K562 (cell line): ENCODE measurements at regions not wholly inside any gene's neighbourhood (a gene's known extent, or its start where the extent isn't known, plus 50 kb on each side); places are given as distances from the start of the nearest gene placed in this dataset.

Experiments
- CHD7 ChIP-seq: fragments of 200-600 bp; sonication (generic); IDR thresholded peaks from one replicate; pipeline ENCODE4 v1.6.1; 2012; ENCODE audit warnings: mild to moderate bottlenecking, low read depth, low read length, inconsistent platforms
- CLOCK ChIP-seq: fragments of 250-450 bp; sonication (Bioruptor Pico); IDR thresholded peaks from 2 replicates; pipeline ENCODE4 v1.4.0; 2020; ENCODE audit warnings: mild to moderate bottlenecking, moderate library complexity, borderline replicate concordance
- CTBP1 ChIP-seq: fragments of 450-650 bp; IDR thresholded peaks from 2 replicates; pipeline ENCODE4 v1.6.1; 2016; ENCODE audit warnings: borderline replicate concordance
- DEAF1 ChIP-seq: fragments of 450-650 bp; formaldehyde crosslinking; IDR thresholded peaks from 2 replicates; pipeline ENCODE4 v1.4.0; 2020; ENCODE audit warnings: mild to moderate bottlenecking, moderate library complexity
- ELF2 ChIP-seq: fragments of 250-450 bp; sonication (Bioruptor Pico); IDR thresholded peaks from 2 replicates; pipeline ENCODE4 v1.5.0; 2021; ENCODE audit warnings: mild to moderate bottlenecking
- HSF4 ChIP-seq: fragments of 250-450 bp; sonication (Bioruptor Pico); IDR thresholded peaks from 2 replicates; pipeline ENCODE4 v2.1.2; 2022; ENCODE audit warnings: mild to moderate bottlenecking, moderate library complexity, borderline replicate concordance
- MTA1 ChIP-seq: fragments of 450-650 bp; IDR thresholded peaks from 2 replicates; pipeline ENCODE4 v1.6.1; 2017; ENCODE audit warnings: borderline replicate concordance
- TOE1 ChIP-seq, 2 experiments: fragments of 450-650 bp in 1 of 2; sonication (generic) in 1 of 2; formaldehyde crosslinking in 1 of 2; IDR thresholded peaks; 2 replicates each; pipeline versions ENCODE4 v1.7.1 to v1.8.0; 2016 to 2022; ENCODE audit warnings: borderline replicate concordance in 2 of 2, mild to moderate bottlenecking in 2 of 2, antibody characterized with exemption in 1 of 2, inconsistent platforms in 1 of 2, low read depth in 1 of 2, missing genetic modification reagents in 1 of 2, moderate library complexity in 1 of 2
- ZNF217 ChIP-seq: sonication (generic); formaldehyde crosslinking; IDR thresholded peaks from 2 replicates; pipeline ENCODE4 v1.8.0; 2022; ENCODE audit warnings: mild to moderate bottlenecking, missing genetic modification reagents
- ZNF282 ChIP-seq: sonication (generic); formaldehyde crosslinking; IDR thresholded peaks from 2 replicates; pipeline ENCODE4 v1.8.1; 2023; ENCODE audit warnings: missing genetic modification reagents

- TF ChIP-seq CHD7 (no peak), MTA1 (no peak), ZNF282 (CRISPR knock-in tag) (no peak), DEAF1 (CRISPR knock-in tag) (no peak), ZNF217 (no peak), ELF2 (no peak), CTBP1 (no peak), HSF4 (CRISPR knock-in tag) (no peak), CLOCK (CRISPR knock-in tag) (no peak), TOE1 (IDR thresholded peaks at IDR 0.05; ENCODE audit: borderline replicate concordance) (no peak), TOE1 (CRISPR knock-in tag; IDR thresholded peaks at IDR 0.05; ENCODE audit: borderline replicate concordance, low read depth) (no peak)
Measured at GRCh38 chr2:17115042-17115441, 403.2 kb downstream of the RAD51AP2 start (continued).
